GM12874 (cell line): ENCODE measurements at regions not wholly inside any gene's neighbourhood (a gene's known extent, or its start where the extent isn't known, plus 50 kb on each side); places are given as distances from the start of the nearest gene placed in this dataset.

Experiments used
- CTCF ChIP-seq: IDR thresholded peaks from 2 replicates; pipeline ENCODE4 v1.5.1; 2011; ENCODE audit warnings: low read depth, mild to moderate bottlenecking, control low read depth, low read length, moderate library complexity; ENCODE audit not compliant: insufficient read depth

DNA sequence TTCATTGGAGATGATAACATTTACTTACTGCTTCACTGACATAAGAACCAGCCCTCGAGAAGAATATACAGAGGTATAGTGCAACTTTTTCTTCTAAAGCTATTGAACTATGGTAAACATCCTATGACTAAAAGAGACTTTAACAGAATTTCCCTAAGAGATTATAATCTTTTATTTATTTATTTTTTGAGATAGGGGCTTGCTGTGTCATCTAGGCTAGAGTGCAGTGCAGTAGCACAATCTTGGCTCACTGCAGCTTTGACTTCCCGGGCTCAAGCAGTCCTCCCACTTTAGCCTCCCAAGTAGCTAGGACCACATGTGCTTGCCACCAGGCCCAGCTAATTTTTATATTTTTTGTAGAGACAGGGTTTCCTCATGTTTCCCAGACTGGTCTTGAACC is 258.5 kb upstream of the FERD3L start:
- TF ChIP-seq CTCF = no peak

DNA sequence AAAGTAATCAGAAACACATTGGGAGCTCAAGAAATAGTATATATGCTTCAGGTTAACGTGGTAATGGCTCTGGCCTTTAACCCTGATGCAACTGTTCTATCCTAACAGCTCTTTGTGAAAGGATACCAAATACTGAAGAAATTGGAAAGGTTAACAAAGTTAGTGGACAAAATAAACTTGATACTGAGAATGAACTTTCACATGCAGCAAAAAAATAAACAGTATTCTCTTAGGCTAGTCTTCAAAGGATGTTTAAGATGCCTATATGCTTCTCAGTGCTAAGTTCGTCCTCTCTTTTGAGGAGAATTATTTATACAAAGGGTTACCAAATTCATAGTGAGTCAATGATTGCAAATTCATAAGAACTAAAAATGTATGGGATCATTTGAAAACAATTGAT is 256.2 kb upstream of the FERD3L start:
- no peak for TF ChIP-seq CTCF

- TF ChIP-seq CTCF = no peak
Measured at GRCh38 chr7:19400758-19401254, 255.6 kb upstream of the FERD3L start.

DNA sequence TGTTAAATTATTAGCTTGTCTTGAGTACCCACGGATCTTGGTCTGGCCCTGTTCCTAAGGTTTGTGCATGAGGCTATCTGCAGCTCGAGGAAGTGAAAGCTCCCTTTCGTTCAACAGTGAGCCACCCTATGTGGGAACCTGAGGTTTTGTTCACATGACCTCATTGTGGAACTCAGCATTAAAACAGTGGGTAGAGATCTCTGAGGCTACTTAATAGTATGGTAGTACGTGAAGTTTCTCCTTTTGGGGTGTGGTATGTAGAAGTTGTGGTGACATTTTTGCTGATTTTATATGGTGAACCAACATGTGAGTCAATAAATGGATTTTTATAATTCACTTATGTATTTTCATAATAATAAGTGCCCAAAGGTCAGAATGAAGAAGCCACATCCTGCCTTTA is 252.7 kb upstream of the FERD3L start:
- no peak for TF ChIP-seq CTCF

DNA sequence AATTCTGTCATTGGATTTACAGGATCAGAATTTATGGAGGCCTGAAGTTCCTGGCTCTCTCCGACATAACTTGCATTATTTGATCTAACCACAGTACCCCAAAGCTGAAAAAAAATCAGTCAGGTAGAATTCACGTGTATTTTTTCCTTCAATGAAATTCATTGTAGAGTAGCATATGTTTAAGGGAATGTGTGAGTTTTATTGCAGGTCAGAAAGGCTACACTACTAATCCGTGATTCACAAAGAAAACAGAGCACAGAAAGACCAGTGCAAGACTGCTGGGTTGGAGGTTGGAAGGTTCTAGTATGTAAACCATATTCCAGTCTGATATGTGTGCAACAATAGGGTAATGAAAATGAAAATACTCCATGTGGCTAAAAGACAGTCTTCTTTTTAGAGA is 247.0 kb upstream of the FERD3L start:
- no peak for TF ChIP-seq CTCF

DNA sequence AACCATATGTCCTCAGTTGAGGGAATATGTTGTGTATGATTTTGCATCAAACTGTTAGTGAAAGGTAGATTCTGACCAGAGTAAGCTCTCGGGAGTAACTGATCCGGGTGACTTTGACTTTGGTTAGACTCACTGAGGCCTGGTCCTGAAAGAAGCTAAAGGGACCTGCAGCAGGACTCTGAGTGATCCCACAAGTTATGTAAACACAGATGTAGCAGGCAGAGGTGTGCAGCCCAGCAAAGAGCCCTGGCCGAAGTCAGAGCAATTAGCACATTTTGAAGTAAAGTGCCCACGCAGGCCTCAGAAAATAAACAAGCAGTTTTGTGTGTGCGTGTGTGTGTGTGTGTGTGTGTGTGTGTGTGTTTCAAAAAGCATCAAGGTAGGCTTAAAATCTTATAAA is 245.6 kb upstream of the FERD3L start:
- no peak for TF ChIP-seq CTCF

DNA sequence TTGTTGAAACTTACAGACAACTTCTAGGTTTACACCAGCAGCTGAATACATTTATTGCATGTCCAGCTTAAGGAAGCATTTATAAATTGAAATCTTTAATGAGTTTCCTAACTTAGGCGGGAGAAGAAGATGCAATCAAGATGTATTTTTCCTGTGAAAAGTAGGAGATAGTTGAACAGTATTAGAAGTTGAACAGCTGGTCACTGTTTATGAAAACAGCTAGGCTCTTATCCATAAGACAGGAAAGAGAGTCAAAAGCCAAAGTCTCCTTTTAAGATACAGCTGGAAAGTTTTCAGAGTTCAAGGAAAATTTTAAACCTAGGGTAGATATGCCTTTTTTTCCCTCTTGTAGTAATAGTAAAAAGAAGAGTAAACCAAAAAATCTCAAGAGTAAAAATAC is 236.1 kb upstream of the FERD3L start:
- no peak for TF ChIP-seq CTCF

DNA sequence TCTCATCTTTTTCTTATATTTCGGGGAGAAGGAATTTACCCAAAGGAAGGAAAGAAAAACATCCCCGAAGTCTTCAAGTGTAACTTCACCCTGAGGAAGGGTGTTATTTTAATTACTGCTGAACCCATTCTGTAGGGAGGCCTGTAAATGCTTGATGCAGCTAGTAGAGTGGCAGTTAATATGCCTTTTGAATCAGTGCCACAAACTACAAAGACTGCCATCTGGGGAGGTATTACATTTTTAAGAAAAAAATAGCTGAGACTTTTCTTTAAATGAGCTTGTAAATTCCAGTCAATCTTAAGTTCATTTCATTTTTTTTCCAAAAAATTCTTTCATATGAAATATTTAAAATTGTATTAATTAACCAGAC is 233.1 kb upstream of the FERD3L start:
- TF ChIP-seq CTCF = no peak
